ENCODE measurements at regions not wholly inside any gene's neighbourhood (a gene's known extent, or its start where the extent isn't known, plus 50 kb on each side); places are given as distances from the start of the nearest gene placed in this dataset.

DNA sequence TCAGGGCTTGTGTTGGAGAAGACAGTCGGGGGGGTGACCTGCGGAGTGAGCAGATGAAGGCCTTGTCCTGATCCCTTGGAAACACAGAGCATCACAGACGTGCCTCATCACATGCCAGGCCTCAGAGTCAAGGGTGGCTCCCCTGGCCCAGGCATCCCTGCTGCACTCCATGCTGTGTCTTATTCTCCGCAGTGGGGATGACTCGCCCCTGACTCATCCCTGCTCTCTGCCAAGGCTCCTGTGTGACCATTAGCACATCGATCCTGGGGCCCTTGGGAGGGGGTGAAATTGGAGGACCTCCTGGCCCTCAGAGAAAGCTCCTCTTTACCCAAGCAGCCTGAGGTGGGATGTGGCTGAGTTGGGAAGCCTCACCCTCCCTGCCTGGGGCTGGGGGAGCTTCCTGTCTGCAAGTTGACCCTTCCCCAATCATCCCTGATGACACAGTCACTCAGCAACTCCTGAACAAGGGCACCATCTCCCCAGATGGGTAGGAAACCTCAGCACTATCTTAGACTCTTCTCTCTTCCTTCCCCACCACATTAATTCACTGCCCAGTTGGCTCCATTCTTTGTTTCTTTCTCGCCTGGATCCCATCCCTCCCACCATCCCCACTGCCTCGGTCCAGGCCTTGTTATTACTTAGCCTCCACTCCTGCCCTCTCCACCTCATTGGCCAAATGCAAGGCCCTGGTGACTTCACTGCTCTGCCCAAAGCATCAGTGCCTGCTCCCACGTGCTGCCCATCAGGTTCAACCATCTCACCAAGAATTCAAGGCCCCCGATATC is 74.6 kb downstream of the CAMK2N1 start:
- TF ChIP-seq, protein P1, sequence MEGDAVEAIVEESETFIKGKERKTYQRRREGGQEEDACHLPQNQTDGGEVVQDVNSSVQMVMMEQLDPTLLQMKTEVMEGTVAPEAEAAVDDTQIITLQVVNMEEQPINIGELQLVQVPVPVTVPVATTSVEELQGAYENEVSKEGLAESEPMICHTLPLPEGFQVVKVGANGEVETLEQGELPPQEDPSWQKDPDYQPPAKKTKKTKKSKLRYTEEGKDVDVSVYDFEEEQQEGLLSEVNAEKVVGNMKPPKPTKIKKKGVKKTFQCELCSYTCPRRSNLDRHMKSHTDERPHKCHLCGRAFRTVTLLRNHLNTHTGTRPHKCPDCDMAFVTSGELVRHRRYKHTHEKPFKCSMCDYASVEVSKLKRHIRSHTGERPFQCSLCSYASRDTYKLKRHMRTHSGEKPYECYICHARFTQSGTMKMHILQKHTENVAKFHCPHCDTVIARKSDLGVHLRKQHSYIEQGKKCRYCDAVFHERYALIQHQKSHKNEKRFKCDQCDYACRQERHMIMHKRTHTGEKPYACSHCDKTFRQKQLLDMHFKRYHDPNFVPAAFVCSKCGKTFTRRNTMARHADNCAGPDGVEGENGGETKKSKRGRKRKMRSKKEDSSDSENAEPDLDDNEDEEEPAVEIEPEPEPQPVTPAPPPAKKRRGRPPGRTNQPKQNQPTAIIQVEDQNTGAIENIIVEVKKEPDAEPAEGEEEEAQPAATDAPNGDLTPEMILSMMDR (IDR thresholded peaks at IDR 0.05; ENCODE audit: low read depth, low read length, poor library complexity, severe bottlenecking), result no peak
- no peak for TF ChIP-seq EZH2phosphoT487 (IDR thresholded peaks at IDR 0.05; ENCODE audit: borderline replicate concordance, low read length)

All from DOHH2 (cell line).